ENCODE measurements at regions not wholly inside any gene's neighbourhood (a gene's known extent, or its start where the extent isn't known, plus 50 kb on each side); places are given as distances from the start of the nearest gene placed in this dataset.

DNA sequence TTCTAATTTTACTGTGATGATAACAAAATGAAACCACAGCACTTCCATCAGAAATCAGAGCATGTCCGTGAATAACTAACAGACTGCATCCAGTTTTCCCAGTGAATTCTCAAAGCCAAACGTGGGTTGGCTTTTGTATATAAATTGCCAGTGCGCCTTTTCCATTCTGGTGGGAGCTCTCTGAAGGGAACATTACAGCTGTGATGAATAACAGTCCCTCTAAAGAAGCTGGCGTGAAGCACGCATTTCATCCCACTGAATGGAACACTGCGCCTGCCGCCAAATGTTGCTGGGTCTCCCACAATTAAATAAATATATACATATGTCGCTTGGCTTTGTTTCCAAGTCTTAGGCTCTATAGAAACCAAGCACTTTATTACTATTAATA is 113.0 kb upstream of the PFN2 start:
- Histone ChIP-seq H3K27ac (no peak overlapping the region), H3K9ac (ENCODE audit: low read depth in 2 of 2, low read length in 2 of 2) (no peak overlapping the region), H3K4me1 (no peaks in the 10 kb centered on the region), H3K9me3 (no peaks in the 10 kb centered on the region), H3K36me3 (no peaks in the 10 kb centered on the region), H3K4me3 (no peak overlapping the region), H3K27me3 (no peaks in the 10 kb centered on the region)
- no peak for DNase-seq
- TF ChIP-seq, protein P1, sequence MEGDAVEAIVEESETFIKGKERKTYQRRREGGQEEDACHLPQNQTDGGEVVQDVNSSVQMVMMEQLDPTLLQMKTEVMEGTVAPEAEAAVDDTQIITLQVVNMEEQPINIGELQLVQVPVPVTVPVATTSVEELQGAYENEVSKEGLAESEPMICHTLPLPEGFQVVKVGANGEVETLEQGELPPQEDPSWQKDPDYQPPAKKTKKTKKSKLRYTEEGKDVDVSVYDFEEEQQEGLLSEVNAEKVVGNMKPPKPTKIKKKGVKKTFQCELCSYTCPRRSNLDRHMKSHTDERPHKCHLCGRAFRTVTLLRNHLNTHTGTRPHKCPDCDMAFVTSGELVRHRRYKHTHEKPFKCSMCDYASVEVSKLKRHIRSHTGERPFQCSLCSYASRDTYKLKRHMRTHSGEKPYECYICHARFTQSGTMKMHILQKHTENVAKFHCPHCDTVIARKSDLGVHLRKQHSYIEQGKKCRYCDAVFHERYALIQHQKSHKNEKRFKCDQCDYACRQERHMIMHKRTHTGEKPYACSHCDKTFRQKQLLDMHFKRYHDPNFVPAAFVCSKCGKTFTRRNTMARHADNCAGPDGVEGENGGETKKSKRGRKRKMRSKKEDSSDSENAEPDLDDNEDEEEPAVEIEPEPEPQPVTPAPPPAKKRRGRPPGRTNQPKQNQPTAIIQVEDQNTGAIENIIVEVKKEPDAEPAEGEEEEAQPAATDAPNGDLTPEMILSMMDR (IDR thresholded peaks at IDR 0.05): no peak
- intact Hi-C loops (cut with DNase I): no loop called here

DNA sequence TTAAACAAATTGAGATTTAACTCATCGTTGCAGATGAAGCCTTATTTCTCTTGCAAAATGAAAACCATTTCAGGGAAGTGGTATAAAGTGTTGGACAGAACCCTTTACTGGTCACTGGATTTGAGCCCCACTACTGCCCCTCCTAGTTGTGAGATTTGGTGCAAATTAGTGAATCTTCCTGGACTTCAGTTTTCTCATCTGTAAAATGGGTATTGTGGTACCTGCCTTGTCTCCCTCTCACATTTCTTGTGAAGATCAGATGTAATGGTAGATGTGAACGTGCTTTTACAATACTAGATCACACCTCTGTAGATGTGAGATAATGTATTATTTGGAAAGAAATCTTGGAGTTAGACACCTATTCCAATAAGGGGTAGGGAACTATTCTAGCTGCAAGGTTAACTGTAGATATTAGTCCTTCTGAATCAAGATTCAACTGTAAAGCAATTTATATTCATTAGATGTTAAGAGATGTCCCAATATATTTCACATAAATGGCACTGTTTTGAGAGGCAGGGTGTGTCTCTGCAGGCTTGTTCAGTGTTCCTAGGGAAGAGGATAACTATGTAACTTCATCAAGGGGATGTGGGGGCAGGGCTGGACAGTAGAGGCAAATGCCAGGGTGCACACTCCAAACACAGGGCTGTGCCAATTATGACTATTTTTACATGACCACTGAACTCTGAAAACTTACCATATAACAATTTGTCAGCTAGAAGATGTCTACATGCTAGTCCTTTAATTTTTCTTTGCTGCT is 112.4 kb upstream of the PFN2 start:
- Histone ChIP-seq H3K4me3 (no peak overlapping the region), H3K9ac (ENCODE audit: low read depth in 2 of 2, low read length in 2 of 2) (no peak overlapping the region), H3K27me3 (no peaks in the 10 kb centered on the region), H3K36me3 (no peaks in the 10 kb centered on the region), H3K27ac (no peak overlapping the region), H3K4me1 (no peaks in the 10 kb centered on the region), H3K9me3 (no peaks in the 10 kb centered on the region)
- intact Hi-C loops (cut with DNase I): no loop called here
- DNase-seq: no peak
- TF ChIP-seq, protein P1 (IDR thresholded peaks at IDR 0.05): no peak

GRCh38 chr3:150081084-150081483 is 110.4 kb upstream of the PFN2 start:
- intact Hi-C loops (cut with DNase I): no loop called here
- DNase-seq: no peak
- Histone ChIP-seq H3K4me1 (no peaks in the 10 kb centered on the region), H3K27ac (no peak overlapping the region), H3K27me3 (no peaks in the 10 kb centered on the region), H3K36me3 (no peaks in the 10 kb centered on the region), H3K9ac (ENCODE audit: low read depth in 2 of 2, low read length in 2 of 2) (no peak overlapping the region), H3K4me3 (no peak overlapping the region), H3K9me3 (no peaks in the 10 kb centered on the region)
- TF ChIP-seq, protein P1 (IDR thresholded peaks at IDR 0.05): no peak

- no peak overlapping the region for H3K4me3 ChIP-seq
- H3K9me3 ChIP-seq: no peaks in the 10 kb centered on the region
- no peak overlapping the region for H3K9ac ChIP-seq (ENCODE audit: low read depth in 2 of 2, low read length in 2 of 2)
- no peak overlapping the region for H3K27ac ChIP-seq
- H3K4me1 ChIP-seq: no peaks in the 10 kb centered on the region
- TF ChIP-seq, protein P1 (IDR thresholded peaks at IDR 0.05): no peak
- DNase-seq: no peak
- no peaks in the 10 kb centered on the region for H3K27me3 ChIP-seq
- intact Hi-C loops (cut with DNase I): no loop called here
- no peaks in the 10 kb centered on the region for H3K36me3 ChIP-seq
These were observed 109.5 kb upstream of the PFN2 start for GRCh38 chr3:150080058-150080730.

DNA sequence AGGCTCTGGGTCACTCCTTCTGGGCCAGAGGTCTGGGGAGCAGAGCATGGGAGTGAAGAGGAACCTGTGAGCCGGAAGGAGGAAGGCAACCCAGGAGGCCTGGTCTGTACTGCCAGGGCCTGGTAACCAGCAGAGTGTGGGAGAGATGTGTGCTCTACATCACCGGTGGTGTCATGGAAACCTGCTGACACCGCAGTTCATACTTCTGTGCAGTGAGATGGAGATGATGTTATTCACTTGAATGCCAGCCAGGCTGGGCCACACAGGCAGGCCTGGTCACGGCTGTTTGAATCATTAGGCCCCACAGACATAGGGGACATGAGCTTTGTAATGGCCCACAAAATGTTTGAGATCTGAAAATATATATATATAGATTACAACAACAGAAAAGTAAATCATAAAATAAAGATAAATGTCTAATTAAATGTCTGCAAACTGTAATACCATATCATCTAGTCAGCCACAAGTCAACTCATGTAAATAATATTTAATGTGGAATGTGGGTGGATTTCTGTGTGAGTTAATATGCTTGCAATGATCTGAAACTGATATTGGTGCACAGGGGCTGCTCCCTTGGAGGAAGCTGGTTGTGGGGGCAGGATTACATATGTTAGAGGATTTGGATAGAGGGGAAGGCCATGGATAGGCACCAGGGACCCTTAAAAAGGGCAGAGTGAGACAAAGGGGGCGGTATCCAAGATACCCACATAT is 108.5 kb upstream of the PFN2 start:
- Histone ChIP-seq H3K9me3 (no peaks in the 10 kb centered on the region), H3K27me3 (no peaks in the 10 kb centered on the region), H3K4me1 (no peaks in the 10 kb centered on the region), H3K4me3 (no peak overlapping the region), H3K27ac (no peak overlapping the region), H3K36me3 (no peaks in the 10 kb centered on the region), H3K9ac (ENCODE audit: low read depth in 2 of 2, low read length in 2 of 2) (no peak overlapping the region)
- intact Hi-C loops (cut with DNase I): no loop called here
- TF ChIP-seq, protein P1 (IDR thresholded peaks at IDR 0.05): no peak
- no peak for DNase-seq
